ENCODE measurements at regions not wholly inside any gene's neighbourhood (a gene's known extent, or its start where the extent isn't known, plus 50 kb on each side); places are given as distances from the start of the nearest gene placed in this dataset.
"Not testable (repeated sequence)": the region's sequence is repeated elsewhere in the genome, so short reads cannot be mapped to it uniquely, and the experiment has no call there.

DNA sequence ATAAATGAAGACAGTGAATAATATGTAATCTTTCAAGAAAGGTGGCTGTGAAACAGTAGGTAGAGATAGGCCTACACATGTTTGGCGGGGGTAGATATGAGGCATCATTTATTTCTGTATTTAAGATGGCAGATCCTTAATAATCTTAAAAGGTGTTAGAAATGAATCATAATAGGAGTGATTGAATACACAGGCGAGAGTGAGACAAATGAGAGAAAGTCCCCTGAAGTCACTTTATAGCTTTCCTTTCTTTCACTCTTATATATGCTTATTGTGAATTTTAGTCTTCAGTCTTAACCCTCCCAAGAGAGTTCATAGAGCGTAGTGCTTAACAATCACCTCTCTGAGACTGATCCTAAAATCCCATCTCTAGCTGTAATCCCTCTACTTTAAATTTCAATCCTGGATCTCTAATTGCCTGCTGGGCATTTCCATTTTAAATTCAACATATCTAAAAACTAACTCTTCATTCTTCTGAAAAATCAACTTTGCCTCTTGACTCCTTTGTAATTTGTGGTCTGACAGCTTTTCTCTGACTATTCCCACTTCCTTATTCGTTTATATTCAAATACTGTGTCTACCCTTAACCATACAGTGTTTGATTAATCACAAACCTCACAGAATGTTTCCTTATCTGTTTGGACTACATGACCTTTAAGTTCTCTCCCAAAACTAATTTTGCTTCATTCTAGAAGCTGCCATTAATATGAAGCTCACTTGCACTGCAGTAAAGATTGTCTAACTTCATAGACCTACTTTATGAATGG, 463.7 kb upstream of the FSIP2 start:
- DNase-seq = no peak

DNA sequence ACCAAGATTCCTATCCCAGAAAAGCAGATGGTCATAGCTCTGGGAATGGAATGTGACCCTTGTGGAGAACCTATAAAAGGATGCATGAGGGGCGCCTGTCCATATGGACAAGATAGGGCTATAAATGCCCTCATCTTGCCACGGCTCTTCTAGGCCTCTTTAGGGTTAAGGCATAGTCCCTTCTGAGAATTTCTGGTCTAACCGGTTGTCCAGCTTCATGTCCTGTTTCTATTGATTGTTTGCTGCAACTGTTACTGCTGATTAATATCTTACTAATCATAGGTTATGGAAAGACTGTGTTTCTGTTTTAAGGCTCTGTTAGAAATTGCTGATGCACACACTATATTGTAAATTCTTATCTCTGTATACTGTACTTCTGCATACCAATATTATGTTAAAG, 462.6 kb upstream of the FSIP2 start:
- not testable (repeated sequence) for DNase-seq

- DNase-seq = no peak
Measured at GRCh38 chr2:185278761-185279160, 459.8 kb upstream of the FSIP2 start.

GRCh38 chr2:185279999-185280398, 458.6 kb upstream of the FSIP2 start:
- DNase-seq = no peak

DNA sequence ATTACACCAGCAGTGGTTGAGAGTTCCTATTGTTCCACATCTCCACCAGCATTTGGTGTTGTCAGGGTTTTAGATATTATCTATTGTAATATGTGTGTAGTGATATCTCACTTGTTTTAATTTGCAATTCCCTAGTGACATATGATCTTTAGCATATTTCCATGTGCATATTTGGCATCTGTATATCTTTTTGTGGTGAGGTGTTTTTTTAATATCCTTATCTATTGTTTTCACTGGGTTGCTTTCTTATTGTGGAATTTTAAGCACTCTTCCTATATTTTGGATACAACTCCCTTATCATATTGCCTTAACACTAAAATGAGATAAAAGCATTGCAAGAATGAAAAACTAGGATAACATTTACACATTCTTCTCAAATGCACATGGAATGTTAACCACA, 453.9 kb upstream of the FSIP2 start:
- no peak for DNase-seq

DNA sequence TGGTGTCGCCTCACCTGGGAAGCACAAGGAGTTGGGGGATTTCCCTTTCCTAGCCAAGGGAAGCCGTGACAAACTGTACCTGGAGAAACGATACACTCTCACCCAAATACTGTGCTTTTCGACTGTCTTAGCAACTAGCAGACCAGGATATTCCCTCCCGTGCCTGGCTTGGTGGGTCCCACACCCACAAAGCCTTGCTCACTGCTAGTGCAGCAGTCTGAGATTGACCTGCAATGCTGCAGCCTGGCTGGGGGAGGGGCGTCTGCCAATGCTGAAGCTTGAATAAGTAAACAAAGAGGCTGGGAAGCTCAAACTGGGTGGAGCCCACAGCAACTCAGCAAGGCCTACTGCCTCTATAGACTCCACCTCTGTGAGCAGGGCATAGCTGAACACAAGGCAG, 448.6 kb upstream of the FSIP2 start:
- DNase-seq = not testable (repeated sequence)

DNA sequence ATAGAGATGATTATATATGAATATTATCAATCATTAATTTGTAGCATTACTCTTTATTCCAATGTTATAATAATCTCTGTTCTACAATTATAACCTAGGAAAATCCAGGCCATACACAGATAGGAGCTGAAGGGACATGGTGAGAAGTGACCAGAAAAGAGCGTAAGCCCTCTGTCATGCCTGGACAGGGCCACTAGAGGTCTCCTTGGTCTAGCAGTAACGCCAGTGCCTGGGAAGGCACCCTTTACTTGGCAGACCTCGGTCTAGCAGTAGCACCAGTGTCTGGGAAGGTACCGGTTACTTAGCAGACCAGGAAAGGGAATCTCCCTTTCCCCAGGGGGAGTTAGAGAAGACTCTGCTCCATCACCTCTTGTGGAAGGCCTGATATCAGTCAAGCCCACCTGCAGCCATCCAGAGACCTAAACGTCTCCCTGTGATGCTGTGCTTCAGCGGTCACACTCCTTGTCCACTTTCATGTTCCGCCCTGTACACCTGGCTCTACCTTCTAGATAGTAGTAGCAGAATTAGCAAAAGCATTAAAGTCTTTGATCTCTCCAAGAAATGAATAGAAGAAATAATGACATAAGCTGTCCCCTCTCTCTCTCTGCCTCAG, 447.5 kb upstream of the FSIP2 start:
- DNase-seq = peak; percentile 11

DNA sequence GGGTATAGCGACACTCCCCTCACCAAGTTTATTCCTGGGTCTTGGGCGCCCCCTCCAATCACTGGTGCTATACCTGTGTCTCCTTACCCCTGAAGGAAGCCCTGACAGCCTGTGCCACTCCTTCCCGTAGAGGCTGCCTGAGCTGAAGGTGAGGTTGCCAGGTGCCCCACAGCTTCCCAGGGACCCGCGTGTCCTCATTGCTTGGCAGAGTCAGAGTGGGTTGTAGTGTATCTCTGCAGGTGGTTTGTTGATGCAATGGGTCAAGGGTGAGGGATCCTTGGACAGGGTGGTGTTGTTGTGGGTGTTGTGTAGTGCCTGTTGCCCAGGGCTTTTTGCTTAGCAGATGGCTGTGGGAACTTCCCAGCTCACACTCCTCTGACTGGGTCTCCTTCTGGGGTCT, 438.7 kb upstream of the FSIP2 start:
- no peak for DNase-seq

GRCh38 chr2:185306119-185306518, 432.5 kb upstream of the FSIP2 start:
- DNase-seq = no peak

DNA sequence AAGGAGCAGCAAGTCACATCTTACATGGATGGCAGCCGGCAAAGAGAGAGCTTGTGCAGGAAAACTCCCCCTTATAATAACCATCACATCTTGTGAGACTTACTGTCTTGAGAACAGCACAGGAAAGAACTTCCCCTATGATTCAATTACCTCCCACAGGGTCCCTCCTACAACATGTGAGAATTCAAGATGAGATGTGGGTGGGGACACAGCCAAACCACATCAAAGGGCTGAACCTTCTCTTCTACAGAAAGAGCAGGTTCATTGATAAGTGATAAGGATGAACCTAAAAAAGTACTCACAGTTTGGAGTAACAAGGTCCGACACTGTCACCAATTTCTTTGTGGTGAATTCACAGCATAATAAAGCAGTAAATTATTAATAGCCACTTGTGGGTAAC, 422.2 kb upstream of the FSIP2 start:
- no peak for DNase-seq

GRCh38 chr2:185318271-185318724, 420.3 kb upstream of the FSIP2 start:
- DNase-seq = no peak

GRCh38 chr2:185335879-185336278, 402.7 kb upstream of the FSIP2 start:
- no peak for DNase-seq

GRCh38 chr2:185337033-185337432, 401.6 kb upstream of the FSIP2 start:
- DNase-seq = no peak

DNA sequence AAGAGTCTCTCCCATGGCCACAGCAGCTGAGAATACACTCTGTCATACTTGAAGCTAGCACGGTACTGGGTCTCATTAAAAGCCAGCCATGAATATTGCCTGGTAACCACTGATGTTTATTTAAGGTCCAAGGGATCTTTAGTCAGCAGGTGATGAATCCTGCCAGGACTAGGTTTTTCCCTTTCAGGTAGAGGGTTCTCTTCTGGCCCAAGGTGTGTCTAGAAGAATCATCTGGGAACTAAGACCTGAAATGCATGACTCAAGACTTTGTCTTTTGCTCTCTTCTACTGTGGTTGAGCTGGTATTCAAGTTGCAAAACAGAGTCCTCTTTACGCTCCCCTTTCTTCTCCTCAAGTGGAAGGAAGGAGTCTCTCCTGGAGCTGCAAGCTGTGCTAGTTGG, 400.5 kb upstream of the FSIP2 start:
- no peak for DNase-seq

- no peak for DNase-seq
Measured at GRCh38 chr2:185347445-185347844, 391.2 kb upstream of the FSIP2 start.

GRCh38 chr2:185360776-185361175, 377.8 kb upstream of the FSIP2 start:
- no peak for DNase-seq

- no peak for DNase-seq
Measured at GRCh38 chr2:185372188-185372587, 366.4 kb upstream of the FSIP2 start.

GRCh38 chr2:185373229-185373628, 365.4 kb upstream of the FSIP2 start:
- DNase-seq = no peak

- no peak for DNase-seq
Measured at GRCh38 chr2:185374878-185375277, 363.7 kb upstream of the FSIP2 start.

- DNase-seq = no peak
Measured at GRCh38 chr2:185375731-185376130, 362.9 kb upstream of the FSIP2 start.

DNA sequence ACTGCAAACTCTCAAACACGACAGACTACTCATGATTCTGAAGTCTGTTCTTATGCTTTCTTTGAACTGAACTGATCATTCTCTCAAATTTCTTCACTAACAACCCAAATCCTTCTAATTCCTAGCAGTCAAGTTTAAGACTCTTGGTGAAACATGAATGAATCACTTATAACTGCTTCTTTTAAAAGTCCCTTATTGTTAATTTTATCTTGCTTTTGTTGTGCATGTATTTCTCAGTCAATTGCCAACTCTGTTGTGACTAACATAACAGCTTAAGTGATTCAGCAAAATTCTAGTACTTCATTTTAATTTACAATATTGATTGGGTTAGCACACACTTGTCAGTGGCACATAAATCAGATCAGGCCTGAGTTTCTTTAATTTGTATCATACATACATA, 357.0 kb upstream of the FSIP2 start:
- no peak for DNase-seq

GRCh38 chr2:185384822-185385560, 353.6 kb upstream of the FSIP2 start:
- no peak for DNase-seq

DNA sequence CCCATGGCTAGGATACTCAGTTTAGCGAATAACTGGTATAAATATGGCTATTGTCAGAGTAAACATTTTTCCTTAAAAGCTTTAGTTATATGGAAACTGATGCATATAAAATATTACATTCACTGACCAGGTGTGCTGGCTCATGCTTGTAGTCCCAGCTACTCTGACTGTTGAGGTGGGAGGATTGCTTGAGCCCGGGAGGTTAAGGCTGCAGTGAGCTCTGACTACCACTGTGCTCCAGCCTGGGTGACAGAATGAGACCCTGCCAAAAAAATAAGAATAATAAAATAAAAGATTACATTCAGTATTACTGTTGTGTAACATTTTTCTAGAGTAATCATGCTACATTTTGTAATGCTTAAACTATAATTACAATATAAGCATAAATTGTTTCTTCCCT, 350.4 kb upstream of the FSIP2 start:
- no peak for DNase-seq

GRCh38 chr2:185391543-185391942, 347.1 kb upstream of the FSIP2 start:
- DNase-seq = no peak

All from stimulated activated CD4-positive, alpha-beta T cell treated with anti-CD3 and anti-CD28 coated beads, Interleukin-1b, Interleukin-23, amount 100 ng/mL, for 48 hours (primary cell).